Fibroblast of peridontal ligament (primary cell): ENCODE measurements at regions not wholly inside any gene's neighbourhood (a gene's known extent, or its start where the extent isn't known, plus 50 kb on each side); places are given as distances from the start of the nearest gene placed in this dataset.
A peak's percentile ranks its signal among the peaks of the same experiment; 100 is the strongest.
"Not testable (repeated sequence)": the region's sequence is repeated elsewhere in the genome, so short reads cannot be mapped to it uniquely, and the experiment has no call there.

Source experiments
- DNase-seq: peaks from one replicate; pipeline ENCODE4 v3.0.0-alpha.2; 2010; ENCODE audit errors: extremely low read depth

- no peak for DNase-seq
Observed at GRCh38 chr2:58620093-58620492, 379.0 kb upstream of the FANCL start.

GRCh38 chr2:58616961-58617360 lies 375.8 kb upstream of the FANCL start:
- DNase-seq = no peak

- DNase-seq = peak; percentile 4
Observed at GRCh38 chr2:58614219-58614618, 373.1 kb upstream of the FANCL start.

GRCh38 chr2:58612973-58613372 lies 371.8 kb upstream of the FANCL start:
- DNase-seq = no peak

- DNase-seq = no peak
Observed at GRCh38 chr2:58609326-58609725, 368.2 kb upstream of the FANCL start.

GRCh38 chr2:58608146-58608545 lies 367.0 kb upstream of the FANCL start:
- DNase-seq = no peak

GRCh38 chr2:58607448-58607847 lies 366.3 kb upstream of the FANCL start:
- DNase-seq = no peak

- DNase-seq = no peak
Observed at GRCh38 chr2:58606799-58607198, 365.7 kb upstream of the FANCL start.

GRCh38 chr2:58604096-58604495 lies 363.0 kb upstream of the FANCL start:
- DNase-seq = no peak

- DNase-seq = no peak
Observed at GRCh38 chr2:58601017-58601416, 359.9 kb upstream of the FANCL start.

GRCh38 chr2:58598171-58598570 lies 357.0 kb upstream of the FANCL start:
- DNase-seq = no peak

- DNase-seq = no peak
Observed at GRCh38 chr2:58595714-58596113, 354.6 kb upstream of the FANCL start.

- no peak for DNase-seq
Observed at GRCh38 chr2:58594762-58595161, 353.6 kb upstream of the FANCL start.

- DNase-seq = no peak
Observed at GRCh38 chr2:58594175-58594574, 353.1 kb upstream of the FANCL start.

- not testable (repeated sequence) for DNase-seq
Observed at GRCh38 chr2:58586178-58586577, 345.1 kb upstream of the FANCL start.

- DNase-seq = no peak
Observed at GRCh38 chr2:58585233-58585632, 344.1 kb upstream of the FANCL start.

- no peak for DNase-seq
Observed at GRCh38 chr2:58584606-58585118, 343.5 kb upstream of the FANCL start.

GRCh38 chr2:58578276-58578675 lies 337.2 kb upstream of the FANCL start:
- no peak for DNase-seq

- no peak for DNase-seq
Observed at GRCh38 chr2:58574873-58575272, 333.7 kb upstream of the FANCL start.

- DNase-seq = no peak
Observed at GRCh38 chr2:58572731-58573130, 331.6 kb upstream of the FANCL start.

GRCh38 chr2:58571181-58571852 lies 330.2 kb upstream of the FANCL start:
- peak; percentile 69 for DNase-seq

GRCh38 chr2:58569475-58570185 lies 328.5 kb upstream of the FANCL start:
- no peak for DNase-seq

GRCh38 chr2:58568901-58569300 lies 327.8 kb upstream of the FANCL start:
- no peak for DNase-seq
